ENCODE measurements at regions not wholly inside any gene's neighbourhood (a gene's known extent, or its start where the extent isn't known, plus 50 kb on each side); places are given as distances from the start of the nearest gene placed in this dataset.
"Not testable (repeated sequence)": the region's sequence is repeated elsewhere in the genome, so short reads cannot be mapped to it uniquely, and the experiment has no call there.

DNA sequence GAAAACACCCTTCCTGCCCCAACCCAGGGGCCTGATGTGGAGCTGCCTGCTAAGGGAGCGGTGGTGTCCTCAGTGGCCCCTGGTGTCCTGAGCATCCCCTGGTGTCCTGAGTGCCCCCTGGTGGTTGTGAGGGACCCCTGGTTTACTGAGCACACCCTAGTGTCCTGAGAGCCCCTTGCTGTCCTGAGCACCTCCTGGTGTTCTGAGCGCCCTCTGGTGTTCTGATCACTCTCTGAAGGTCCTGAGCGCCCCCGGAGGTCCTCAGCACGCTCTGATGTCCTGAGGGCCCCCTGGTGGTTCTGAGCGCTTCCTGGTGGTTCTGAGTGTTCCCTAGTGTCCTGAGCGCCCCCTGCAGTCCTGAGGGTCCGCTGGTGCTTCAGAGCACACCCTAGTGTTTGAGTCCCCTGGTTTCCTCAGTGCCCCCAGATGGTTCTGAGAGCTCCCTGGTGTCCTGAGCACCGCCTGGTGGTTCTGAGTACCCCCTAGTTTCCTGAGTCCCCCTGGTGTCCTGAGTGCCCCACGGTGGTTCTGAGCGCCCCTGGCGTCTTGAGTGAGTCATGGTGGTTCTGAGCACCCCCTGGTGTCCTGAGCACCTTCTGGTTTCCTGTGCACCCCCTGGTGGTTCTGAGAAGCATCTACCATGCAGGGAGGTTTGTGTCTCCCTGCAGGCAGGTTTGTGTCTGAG lies 1004.2 kb downstream of the TMEM121 start:
- DNase-seq (ENCODE audit: low read depth) = no peak

GRCh38 chr14:106537597-106537996 lies 1011.2 kb downstream of the TMEM121 start:
- not testable (repeated sequence) for DNase-seq (ENCODE audit: low read depth)

GRCh38 chr14:106538201-106538600 lies 1011.8 kb downstream of the TMEM121 start:
- DNase-seq (ENCODE audit: low read depth) = no peak

GRCh38 chr14:106547735-106548434 lies 1021.5 kb downstream of the TMEM121 start:
- DNase-seq (ENCODE audit: low read depth) = no peak

DNA sequence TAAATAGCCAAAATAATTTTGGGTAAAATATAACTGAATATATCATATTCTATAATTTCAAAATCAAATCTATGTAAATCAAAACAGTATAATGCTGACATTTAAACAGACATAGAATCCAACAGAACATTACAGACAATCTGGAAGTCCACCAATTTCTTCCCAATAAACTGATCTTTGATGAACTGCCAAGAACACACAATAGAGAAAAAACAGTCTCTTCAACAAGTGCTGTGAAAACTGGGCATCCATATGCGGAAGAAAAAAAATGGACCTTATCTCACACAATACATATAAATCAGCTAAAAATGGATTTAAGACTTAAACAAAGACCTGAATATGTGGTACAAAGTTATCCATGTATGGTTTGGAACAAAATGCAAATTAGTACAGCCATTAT lies 1022.7 kb downstream of the TMEM121 start:
- DNase-seq (ENCODE audit: low read depth) = no peak

DNA sequence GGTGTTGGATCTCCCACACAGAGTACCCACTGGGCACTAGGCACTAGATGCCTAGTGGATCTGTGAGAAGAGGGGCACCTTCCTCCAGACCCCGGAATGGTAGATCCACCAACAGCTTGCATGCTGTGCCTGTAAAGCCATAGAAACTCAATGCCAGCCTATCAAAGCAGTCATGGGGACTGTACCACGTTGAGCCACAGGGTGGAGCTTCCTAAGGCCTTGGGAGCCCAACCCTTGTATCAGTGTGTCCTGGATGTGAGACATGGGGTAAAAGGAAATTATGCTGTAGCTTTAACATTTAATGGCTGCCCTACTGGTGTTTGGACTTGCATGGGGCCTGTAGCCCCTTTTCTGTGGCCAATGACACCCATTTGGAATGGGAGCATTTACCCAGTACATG lies 1024.9 kb downstream of the TMEM121 start:
- DNase-seq (ENCODE audit: low read depth) = no peak

DNA sequence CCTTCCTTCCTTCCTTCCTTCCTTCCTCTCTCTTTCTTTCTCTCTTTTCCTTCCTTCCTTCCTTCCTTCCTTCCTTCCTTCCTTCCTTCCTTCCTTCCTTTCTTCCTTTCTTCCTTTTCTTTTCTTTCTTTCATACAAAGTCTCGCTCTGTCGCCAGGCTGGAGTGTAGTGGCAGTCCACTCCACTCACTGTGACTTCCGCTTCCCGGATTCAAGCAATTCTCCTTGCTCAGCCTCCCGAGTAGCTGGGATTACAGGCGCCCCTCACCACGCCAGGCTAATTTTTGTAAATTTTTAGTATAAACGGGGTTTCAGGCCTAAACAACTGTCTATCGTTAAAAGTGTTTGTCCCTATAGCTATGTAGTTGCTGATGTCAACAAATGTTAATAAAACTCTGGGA lies 1029.8 kb downstream of the TMEM121 start:
- DNase-seq (ENCODE audit: low read depth) = not testable (repeated sequence)

DNA sequence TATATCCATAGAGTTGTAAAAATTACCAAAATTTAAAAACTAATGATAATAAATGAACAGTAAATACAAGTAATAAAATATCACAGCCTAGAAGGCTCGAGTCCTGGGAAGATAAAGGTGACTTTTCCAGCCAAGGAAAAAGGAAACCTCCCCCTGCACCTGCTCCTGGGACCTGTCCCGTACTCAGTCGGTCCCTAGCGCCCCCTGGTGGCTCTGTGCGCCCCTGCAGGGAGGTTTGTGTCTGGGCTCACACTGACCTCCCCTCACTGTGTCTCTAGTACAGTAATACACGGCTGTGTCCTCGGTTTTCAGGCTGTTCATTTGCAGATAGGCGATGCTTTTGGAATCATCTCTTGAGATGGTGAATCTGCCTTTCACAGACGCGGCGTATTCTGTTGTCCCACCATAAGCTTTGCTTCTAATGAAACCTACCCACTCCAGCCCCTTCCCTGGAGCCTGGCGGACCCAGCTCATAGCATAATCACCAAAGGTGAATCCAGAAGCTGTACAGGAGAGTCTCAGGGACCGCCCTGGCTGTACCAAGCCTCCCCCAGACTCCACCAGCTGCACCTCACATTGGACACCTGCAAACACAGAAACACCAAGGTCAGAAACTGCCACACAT lies 1030.4 kb downstream of the TMEM121 start:
- peak; percentile 75 for DNase-seq (ENCODE audit: low read depth)

GRCh38 chr14:106562451-106562850 lies 1036.1 kb downstream of the TMEM121 start:
- no peak for DNase-seq (ENCODE audit: low read depth)

DNA sequence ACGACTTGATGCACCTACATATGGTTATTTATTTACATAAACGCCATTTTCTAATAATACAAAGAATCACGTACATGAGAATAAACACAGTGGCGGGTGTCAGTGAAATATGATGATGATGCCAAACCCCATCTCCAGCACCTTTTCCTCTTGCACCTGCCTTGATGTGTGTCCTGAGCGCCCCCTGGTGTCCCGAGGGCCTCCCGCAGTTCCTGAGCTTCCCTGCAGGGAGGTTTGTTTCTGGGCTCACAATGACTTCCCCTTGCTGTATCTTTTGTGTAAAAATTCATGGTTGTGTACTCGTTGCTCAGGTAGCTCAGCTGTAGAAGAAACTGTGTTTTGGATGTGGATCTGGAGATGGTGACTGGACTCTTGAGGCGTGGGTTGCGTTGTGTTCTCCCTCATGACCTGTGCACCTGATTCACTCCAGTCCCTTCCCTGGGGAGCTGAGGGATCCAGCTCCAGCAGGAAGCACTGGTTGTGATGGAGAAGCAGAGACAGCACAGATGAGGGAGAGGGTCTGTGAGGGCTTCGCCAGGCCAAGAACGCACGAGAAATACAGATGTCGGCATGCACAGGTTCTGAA lies 1037.8 kb downstream of the TMEM121 start:
- peak; percentile 50 for DNase-seq (ENCODE audit: low read depth)

- no peak for DNase-seq (ENCODE audit: low read depth)
These were observed 1052.1 kb downstream of the TMEM121 start for GRCh38 chr14:106578481-106578880.

DNA sequence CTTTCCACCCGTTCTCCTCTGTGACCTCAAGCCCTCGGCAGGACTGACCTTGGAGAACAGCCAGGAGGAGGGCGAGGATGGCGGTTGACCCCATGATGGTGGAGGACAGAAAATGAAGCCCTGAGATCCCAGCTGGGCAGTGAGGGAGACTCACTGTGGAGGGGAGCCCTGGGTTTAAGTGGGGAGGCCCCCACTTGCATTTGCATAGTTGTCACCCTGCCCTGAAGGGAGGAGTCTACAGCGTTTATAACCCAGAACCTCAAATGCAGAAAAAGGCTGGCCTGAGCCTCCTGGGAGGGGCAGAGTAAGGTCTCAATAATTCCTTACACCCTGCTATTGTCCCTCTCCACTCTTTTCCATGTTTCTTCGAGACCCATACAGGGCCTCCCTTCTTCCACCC lies 1052.7 kb downstream of the TMEM121 start:
- DNase-seq (ENCODE audit: low read depth) = no peak

DNA sequence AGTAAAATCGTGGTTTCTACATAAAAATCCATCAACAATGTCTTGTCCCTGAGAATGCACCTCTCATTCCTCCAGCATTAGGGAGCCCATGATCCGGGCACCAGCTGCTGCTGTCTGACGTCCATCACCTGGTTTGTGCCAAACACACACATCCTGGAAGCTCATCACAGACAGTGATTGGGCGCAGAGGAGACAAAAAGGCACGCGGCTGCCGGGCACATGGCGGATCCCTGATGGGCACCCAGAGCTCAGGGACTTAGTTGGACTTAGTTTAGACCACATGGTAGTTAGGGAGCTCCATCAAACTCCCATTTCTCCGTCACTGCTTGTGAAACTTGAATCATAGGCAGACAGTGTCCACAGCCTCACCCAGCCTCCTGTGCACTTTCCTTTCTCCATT lies 1059.3 kb downstream of the TMEM121 start:
- DNase-seq (ENCODE audit: low read depth) = no peak

DNA sequence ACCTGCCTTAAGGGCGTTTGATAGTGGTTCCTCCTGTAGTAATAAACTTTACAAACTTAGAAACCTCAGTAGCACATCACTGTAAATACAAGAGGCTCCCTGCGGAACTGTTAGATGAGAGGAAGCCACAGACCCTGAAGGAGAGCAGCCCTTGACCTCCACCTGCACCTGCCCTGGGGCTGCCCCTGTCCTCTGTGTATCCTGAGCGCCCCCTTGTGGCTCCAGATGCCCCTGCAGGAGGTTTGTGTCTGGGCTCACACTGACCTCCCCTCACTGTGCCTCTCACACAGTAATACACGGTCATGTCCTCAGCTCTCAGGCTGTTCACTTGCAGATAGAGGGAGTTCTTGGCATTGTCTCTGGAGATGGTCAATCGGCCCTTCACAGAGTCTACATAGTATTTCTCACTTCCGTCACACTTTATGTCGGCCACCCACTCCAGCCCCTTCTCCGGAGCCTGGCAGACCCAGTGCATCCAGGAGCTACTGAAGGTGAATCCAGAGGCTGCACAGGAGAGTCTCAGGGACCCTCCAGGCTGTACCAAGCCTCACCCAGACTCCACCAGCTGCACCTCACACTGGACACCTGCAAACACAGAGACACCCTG lies 1059.8 kb downstream of the TMEM121 start:
- DNase-seq (ENCODE audit: low read depth) = peak; percentile 52

- DNase-seq (ENCODE audit: low read depth) = not testable (repeated sequence)
These were observed 1065.2 kb downstream of the TMEM121 start for GRCh38 chr14:106591539-106591938.

- peak; percentile 69 for DNase-seq (ENCODE audit: low read depth)
These were observed 1065.9 kb downstream of the TMEM121 start for GRCh38 chr14:106592115-106592852.

- no peak for DNase-seq (ENCODE audit: low read depth)
These were observed 1072.8 kb downstream of the TMEM121 start for GRCh38 chr14:106599209-106599608.

GRCh38 chr14:106605548-106606448 lies 1079.4 kb downstream of the TMEM121 start:
- peak; percentile 74 for DNase-seq (ENCODE audit: low read depth)

DNA sequence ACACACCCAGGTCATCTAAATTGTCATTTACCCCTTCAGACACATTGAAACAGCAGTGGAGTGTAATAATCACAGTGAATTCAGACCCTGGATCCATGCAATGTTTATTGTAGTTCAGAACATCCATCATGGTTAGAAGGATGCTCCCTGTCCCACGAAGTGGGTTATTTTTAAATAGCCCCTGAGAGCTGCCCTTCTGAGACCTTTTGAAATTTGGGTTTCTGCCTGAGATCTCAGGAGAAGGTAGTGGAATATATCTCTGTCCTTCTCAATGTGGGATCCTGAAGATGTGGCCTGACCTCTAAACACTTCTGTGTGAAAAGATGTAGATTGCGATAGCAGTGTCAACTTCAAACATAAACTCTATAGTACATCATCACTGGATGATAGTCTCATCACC lies 1080.6 kb downstream of the TMEM121 start:
- no peak for DNase-seq (ENCODE audit: low read depth)

DNA sequence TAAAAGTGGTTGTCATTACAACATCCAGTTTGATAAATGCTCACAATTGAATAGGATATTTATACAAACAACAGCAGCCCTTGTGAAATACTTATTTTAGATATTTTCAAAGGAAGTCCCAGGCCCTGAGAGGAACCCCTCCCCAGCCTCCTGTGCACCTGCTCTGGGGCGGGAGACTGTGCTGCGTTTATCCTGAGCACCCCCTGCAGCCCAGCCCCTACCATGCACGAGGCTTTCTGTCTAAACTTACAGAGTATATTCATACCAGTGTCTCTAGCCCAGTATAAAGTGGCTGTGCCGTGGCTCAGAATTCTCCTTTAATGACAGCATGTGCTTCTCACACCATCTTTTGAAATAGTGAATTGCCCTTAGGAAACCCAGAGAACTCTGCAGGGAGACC lies 1084.3 kb downstream of the TMEM121 start:
- no peak for DNase-seq (ENCODE audit: low read depth)

GRCh38 chr14:106613256-106613655 lies 1086.9 kb downstream of the TMEM121 start:
- no peak for DNase-seq (ENCODE audit: low read depth)
